AG04449 (cell line): ENCODE measurements at regions not wholly inside any gene's neighbourhood (a gene's known extent, or its start where the extent isn't known, plus 50 kb on each side); places are given as distances from the start of the nearest gene placed in this dataset.

ENCODE experiments used
- CTCF ChIA-PET: fragments of 350-600 bp; formaldehyde crosslinking; extraction: SDS; loops from one replicate; lab custom pipeline; 2021; ENCODE audit warnings: antibody characterized with exemption; lab: Yijun Ruan, JAX
- POLR2A ChIA-PET: fragments of 400-600, 350-600 bp; formaldehyde crosslinking; extraction: SDS; loops from one replicate; lab custom pipeline; 2020; ENCODE audit warnings: antibody characterized with exemption, inconsistent platforms; lab: Yijun Ruan, JAX
- DNase-seq: peaks from one replicate; pipeline ENCODE4 v3.0.0-alpha.2; 2010; ENCODE audit warnings: low read depth, low spot score
- H3K4me3 ChIP-seq: 2 replicates; pipeline ENCODE4 v1.5.1; 2011; ENCODE audit warnings: low read depth, mild to moderate bottlenecking, control low read depth, low read length
- CTCF ChIP-seq: IDR thresholded peaks from one replicate; pipeline ENCODE4 v1.5.1; 2011; ENCODE audit warnings: mild to moderate bottlenecking, moderate library complexity, low read length, control low read depth, inconsistent platforms; ENCODE audit not compliant: insufficient read depth; ENCODE audit errors: missing control alignments

DNA sequence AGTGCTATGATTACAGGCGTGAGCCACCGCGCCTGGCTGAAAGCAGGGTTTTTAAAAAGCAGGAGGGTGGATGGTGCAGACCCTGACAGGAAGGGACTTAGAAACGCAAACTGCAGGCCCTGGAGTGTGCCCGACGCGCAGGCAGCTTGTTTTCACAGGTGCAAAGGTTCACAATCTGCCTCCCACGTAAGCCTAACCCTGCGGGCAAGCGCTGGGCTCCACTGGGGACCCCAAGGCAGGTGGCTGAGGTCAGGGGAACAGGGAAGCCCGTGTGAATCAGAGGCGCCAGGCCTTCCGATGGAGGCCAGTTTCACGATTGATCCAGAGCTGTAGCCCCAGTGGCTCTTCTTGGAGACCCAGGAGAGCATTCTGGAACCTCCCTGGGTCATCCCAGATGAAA lies 256.3 kb downstream of the BRD1 start:
- POLR2A ChIA-PET: no interaction called here
- DNase-seq: no peak
- CTCF ChIA-PET: no interaction called here
- no peak overlapping the region for H3K4me3 ChIP-seq
- TF ChIP-seq CTCF: no peak

DNA sequence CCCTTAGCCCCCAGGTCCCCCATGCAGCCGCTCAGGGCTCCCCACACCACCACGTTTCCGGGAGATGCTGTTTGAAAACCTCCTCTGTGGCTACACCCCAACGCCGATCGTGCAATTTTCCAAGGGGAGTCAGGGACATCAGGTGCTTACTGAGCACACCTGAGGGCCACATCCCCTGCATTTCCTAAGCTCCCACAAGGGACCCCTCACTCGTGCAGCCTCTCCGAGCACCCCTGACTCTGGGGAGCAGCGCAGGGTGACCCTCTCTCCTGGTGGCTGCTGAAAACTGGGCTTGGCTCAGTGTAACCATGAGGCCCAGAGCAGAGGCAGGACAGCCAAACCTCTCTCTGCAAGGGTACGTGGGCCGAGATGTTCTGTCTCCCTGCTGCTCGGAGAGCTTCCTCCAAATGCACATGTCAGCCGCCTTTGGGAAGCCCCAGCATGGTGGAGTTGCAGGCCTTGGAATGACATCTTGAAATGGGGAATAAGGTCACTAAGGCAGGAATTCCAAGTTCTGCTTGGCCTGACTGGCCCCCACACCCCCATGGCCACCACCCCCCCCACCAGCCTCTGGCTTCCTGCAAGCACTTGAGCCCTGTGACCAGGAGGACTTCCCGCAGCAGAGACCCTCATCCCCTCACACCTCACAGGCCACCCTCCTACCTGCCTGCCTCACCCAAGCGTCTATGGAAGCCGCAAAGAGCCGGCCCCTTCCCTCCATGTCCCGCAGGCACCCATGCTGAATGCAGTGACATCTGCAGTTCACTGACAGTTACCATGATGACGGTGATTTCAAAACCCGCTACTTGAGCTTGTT lies 257.4 kb downstream of the BRD1 start:
- ChIA-PET POLR2A (no interaction called here), CTCF (no interaction called here)
- TF ChIP-seq CTCF: no peak
- no peak for DNase-seq
- H3K4me3 ChIP-seq: no peak overlapping the region

GRCh38 chr22:49569286-49570031 lies 258.2 kb downstream of the BRD1 start:
- ChIA-PET POLR2A (no interaction called here), CTCF (no interaction called here)
- no peak for DNase-seq
- no peak for TF ChIP-seq CTCF
- H3K4me3 ChIP-seq: no peak overlapping the region

- H3K4me3 ChIP-seq: no peak overlapping the region
- POLR2A ChIA-PET: no interaction called here
- TF ChIP-seq CTCF: no peak
These were observed 258.9 kb downstream of the BRD1 start for GRCh38 chr22:49568751-49569285.

GRCh38 chr22:49567899-49568750 lies 259.5 kb downstream of the BRD1 start:
- POLR2A ChIA-PET: no interaction called here

More at GRCh38 chr22:49568751-49569285, 258.9 kb downstream of the BRD1 start:
- no peak for DNase-seq
- CTCF ChIA-PET: no interaction called here

More at GRCh38 chr22:49567899-49568750, 259.5 kb downstream of the BRD1 start:
- CTCF ChIA-PET: no interaction called here
- DNase-seq: no peak
- no peak for TF ChIP-seq CTCF
- H3K4me3 ChIP-seq: no peak overlapping the region
